HepG2 (cell line): ENCODE measurements at regions not wholly inside any gene's neighbourhood (a gene's known extent, or its start where the extent isn't known, plus 50 kb on each side); places are given as distances from the start of the nearest gene placed in this dataset.

Experiments used
- ATAC-seq: fragments of 200-7000 bp; cut with Tn5 transposase; 3 replicates; pipeline ENCODE4 v1.9.1; 2020; ENCODE audit warnings: mild to moderate bottlenecking, moderate library complexity
- BruUV-seq: library from RNA; stranded (reverse); fragments of 400-500 nt; replicated peaks from 2 replicates; lab custom pipeline; 2021; lab: Mats Ljungman, UMichigan
- CTCF ChIA-PET: fragments of 300-600 bp; formaldehyde crosslinking; extraction: SDS; loops from one replicate; lab custom pipeline; 2021; ENCODE audit warnings: low total read pairs, inconsistent platforms, low intra/inter-chr PET ratio; lab: Yijun Ruan, JAX
- POLR2A ChIA-PET: fragments of 350-600 bp; sonication (Branson Sonifier 250); formaldehyde crosslinking; loops from one replicate; lab custom pipeline; 2020; ENCODE audit warnings: antibody characterized with exemption, inconsistent platforms; lab: Yijun Ruan, JAX
- DNase-seq: peaks from one replicate; pipeline ENCODE4 v3.0.0-alpha.2; 2015; ENCODE audit warnings: low spot score
- FAIRE-seq: peaks from 3 replicates; lab custom pipeline; 2011; peaks lifted over from hg19 to GRCh38; lab: Jason Lieb, UNC
- H2AFZ ChIP-seq: one replicate; pipeline ENCODE4 v1.6.1; 2011; ENCODE audit warnings: low read length, inconsistent platforms
- H3K27ac ChIP-seq: fragments of 300-600 bp; 3 replicates; pipeline ENCODE4 v1.8.0; 2011; ENCODE audit warnings: mixed run types, mild to moderate bottlenecking, mixed read lengths, low read length, inconsistent platforms; ENCODE audit not compliant: insufficient read depth; ENCODE audit errors: extremely low read length
- H3K27me3 ChIP-seq, 2 experiments: fragments of 200-600 bp in 1 of 2; 2 replicates in 1 of 2; 3 replicates in 1 of 2; pipeline versions ENCODE4 v1.6.0 to v1.8.0; 2011; ENCODE audit warnings: low read length in 2 of 2, mild to moderate bottlenecking in 2 of 2, moderate library complexity in 2 of 2, inconsistent platforms in 1 of 2; ENCODE audit not compliant: insufficient read depth in 2 of 2, control insufficient read depth in 1 of 2
- H3K36me3 ChIP-seq, 2 experiments: fragments of 200-600 bp in 1 of 2; replicated peaks in 1 of 2; 2 replicates in 1 of 2; 3 replicates in 1 of 2; pipeline versions ENCODE4 v1.5.1 to v1.8.0; 2011; ENCODE audit warnings: low read length in 2 of 2, inconsistent platforms in 1 of 2; ENCODE audit not compliant: insufficient read depth in 2 of 2, control insufficient read depth in 1 of 2
- H3K4me1 ChIP-seq: 2 replicates; pipeline ENCODE4 v1.5.1; 2012; ENCODE audit warnings: low read length, inconsistent platforms; ENCODE audit not compliant: insufficient read depth
- H3K4me2 ChIP-seq: 2 replicates; pipeline ENCODE4 v1.6.0; 2011; ENCODE audit warnings: low read depth, low read length, inconsistent platforms
- H3K4me3 ChIP-seq, 3 experiments: fragments of 200-600 bp in 1 of 3; sonication (generic), shearing (Covaris generic) in 1 of 3; replicated peaks in 1 of 3; 2 replicates each; pipeline ENCODE4 v1.5.1; 2011 to 2016; ENCODE audit warnings: low read length in 3 of 3, inconsistent platforms in 2 of 3, low read depth in 2 of 3, mild to moderate bottlenecking in 2 of 3, control low read depth in 1 of 3, mixed read lengths in 1 of 3; ENCODE audit not compliant: insufficient read depth in 1 of 3
- H3K79me2 ChIP-seq: one replicate; pipeline ENCODE4 v1.6.1; 2011; ENCODE audit warnings: low read length, inconsistent platforms; ENCODE audit not compliant: insufficient read depth
- H3K9ac ChIP-seq: 2 replicates; pipeline ENCODE4 v1.6.0; 2011; ENCODE audit warnings: mild to moderate bottlenecking, low read depth, low read length, inconsistent platforms; ENCODE audit not compliant: insufficient read depth
- H3K9me3 ChIP-seq: 2 replicates; pipeline ENCODE4 v1.5.1; 2012; ENCODE audit warnings: mild to moderate bottlenecking, low read length
- H4K20me1 ChIP-seq: 2 replicates; pipeline ENCODE4 v1.6.0; 2011; ENCODE audit warnings: inconsistent platforms, mild to moderate bottlenecking, low read length, moderate library complexity; ENCODE audit not compliant: insufficient read depth
- CREB1 ChIP-seq, 2 experiments: fragments of 450-650 bp in 1 of 2; IDR thresholded peaks; 2 replicates each; pipeline ENCODE4 v1.6.1; 2016 to 2017; ENCODE audit warnings: control low read depth in 1 of 2, mild to moderate bottlenecking in 1 of 2, missing compliant biosample characterization in 1 of 2, missing genetic modification characterization in 1 of 2
- PLRG1 ChIP-seq: fragments of 450-650 bp; conservative IDR thresholded peaks from 2 replicates; pipeline ENCODE4 v1.6.1; 2016
- RARG ChIP-seq: sonication (generic); formaldehyde crosslinking; IDR thresholded peaks from 2 replicates; pipeline ENCODE4 v1.4.0; 2020; ENCODE audit warnings: low read depth, mild to moderate bottlenecking, missing genetic modification reagents
- SP5 ChIP-seq: IDR thresholded peaks from 2 replicates; pipeline ENCODE4 v1.6.1; 2016; ENCODE audit warnings: low read depth, borderline replicate concordance
- ZNF232 ChIP-seq: sonication (generic); formaldehyde crosslinking; IDR thresholded peaks from 2 replicates; pipeline ENCODE4 v1.4.0; 2020; ENCODE audit warnings: missing genetic modification reagents, borderline replicate concordance
- ZNF263 ChIP-seq: sonication (generic); formaldehyde crosslinking; IDR thresholded peaks from 2 replicates; pipeline ENCODE4 v1.4.0; 2020; ENCODE audit warnings: missing genetic modification reagents
- ZSCAN25 ChIP-seq: sonication (generic); formaldehyde crosslinking; IDR thresholded peaks from 2 replicates; pipeline ENCODE4 v1.8.0; 2022; ENCODE audit warnings: mild to moderate bottlenecking, missing genetic modification reagents
- WGBS: methylation state at CpG from one replicate; pipeline ENCODE4 v1.1.6; 2017; ENCODE audit warnings: low lambda C conversion rate; 5-methylcytosine and 5-hydroxymethylcytosine counted together
- in situ Hi-C: cut with HindIII; loops from 2 replicates; pipeline ENCODE4 v1.10.0; 2017; ENCODE audit warnings: low pct_unique_long_range_greater_than_20kb; ENCODE audit not compliant: extremely low pct_ligation_motif_present
- intact Hi-C: fragments of 100-400 bp; cut with micrococcal nuclease; formaldehyde crosslinking; loops from one replicate; pipeline ENCODE4 v1.10.0; 2022; ENCODE audit not compliant: unreplicated experiment
- TF ChIP-seq, protein P1 (sequence below): sonication (generic); formaldehyde crosslinking; conservative IDR thresholded peaks from 2 replicates; pipeline ENCODE4 v1.8.0; 2022; ENCODE audit warnings: mild to moderate bottlenecking, moderate library complexity, missing genetic modification reagents
- TF ChIP-seq, protein P2 (sequence below): IDR thresholded peaks from 2 replicates; pipeline ENCODE4 v1.6.1; 2018; ENCODE audit warnings: missing genetic modification reagents

DNA sequence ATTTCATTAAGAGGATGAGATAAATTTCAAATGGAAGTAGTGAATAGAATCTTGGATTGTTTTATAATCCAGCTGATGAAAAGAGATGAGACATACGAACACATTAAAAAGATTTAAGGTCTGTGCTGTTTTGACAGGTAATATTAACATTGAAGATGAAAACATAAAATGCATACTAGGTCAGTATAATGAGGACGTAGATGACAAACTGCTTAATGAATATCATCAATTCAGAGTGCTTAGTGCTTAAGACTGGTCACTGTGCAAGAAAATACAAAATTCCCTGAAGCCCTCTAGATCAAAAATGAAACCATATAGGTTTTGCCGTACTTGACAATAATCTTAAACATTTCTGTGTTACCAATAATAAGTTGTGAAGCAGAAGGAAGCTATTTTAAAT lies 173.4 kb upstream of the THRB start:
- no peak for FAIRE-seq

More for the DNA sequence above, 173.4 kb upstream of the THRB start:
- no peaks in the 10 kb centered on the region for H4K20me1 ChIP-seq
- WGBS = 6% methylated on average over 3 of the region's 3 CpGs
- TF ChIP-seq, protein P1, sequence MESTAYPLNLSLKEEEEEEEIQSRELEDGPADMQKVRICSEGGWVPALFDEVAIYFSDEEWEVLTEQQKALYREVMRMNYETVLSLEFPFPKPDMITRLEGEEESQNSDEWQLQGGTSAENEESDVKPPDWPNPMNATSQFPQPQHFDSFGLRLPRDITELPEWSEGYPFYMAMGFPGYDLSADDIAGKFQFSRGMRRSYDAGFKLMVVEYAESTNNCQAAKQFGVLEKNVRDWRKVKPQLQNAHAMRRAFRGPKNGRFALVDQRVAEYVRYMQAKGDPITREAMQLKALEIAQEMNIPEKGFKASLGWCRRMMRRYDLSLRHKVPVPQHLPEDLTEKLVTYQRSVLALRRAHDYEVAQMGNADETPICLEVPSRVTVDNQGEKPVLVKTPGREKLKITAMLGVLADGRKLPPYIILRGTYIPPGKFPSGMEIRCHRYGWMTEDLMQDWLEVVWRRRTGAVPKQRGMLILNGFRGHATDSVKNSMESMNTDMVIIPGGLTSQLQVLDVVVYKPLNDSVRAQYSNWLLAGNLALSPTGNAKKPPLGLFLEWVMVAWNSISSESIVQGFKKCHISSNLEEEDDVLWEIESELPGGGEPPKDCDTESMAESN (CRISPR knock-in tag) = no peak
- TF ChIP-seq CREB1 (IDR thresholded peaks at IDR 0.05) (no peak), CREB1 (CRISPR knock-in tag; IDR thresholded peaks at IDR 0.05) (no peak), ZNF232 (CRISPR knock-in tag) (no peak), PLRG1 (no peak), ZNF263 (CRISPR knock-in tag) (no peak), ZSCAN25 (CRISPR knock-in tag) (no peak), SP5 (CRISPR knock-in tag) (no peak), RARG (CRISPR knock-in tag) (no peak)
- TF ChIP-seq, protein P2, sequence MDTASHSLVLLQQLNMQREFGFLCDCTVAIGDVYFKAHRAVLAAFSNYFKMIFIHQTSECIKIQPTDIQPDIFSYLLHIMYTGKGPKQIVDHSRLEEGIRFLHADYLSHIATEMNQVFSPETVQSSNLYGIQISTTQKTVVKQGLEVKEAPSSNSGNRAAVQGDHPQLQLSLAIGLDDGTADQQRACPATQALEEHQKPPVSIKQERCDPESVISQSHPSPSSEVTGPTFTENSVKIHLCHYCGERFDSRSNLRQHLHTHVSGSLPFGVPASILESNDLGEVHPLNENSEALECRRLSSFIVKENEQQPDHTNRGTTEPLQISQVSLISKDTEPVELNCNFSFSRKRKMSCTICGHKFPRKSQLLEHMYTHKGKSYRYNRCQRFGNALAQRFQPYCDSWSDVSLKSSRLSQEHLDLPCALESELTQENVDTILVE = no peak
- BruUV-seq = no TSS peak
- H3K9ac ChIP-seq = no peak overlapping the region
- CTCF ChIA-PET = no interaction called here
- no peak overlapping the region for H2AFZ ChIP-seq
- no peaks in the 10 kb centered on the region for H3K27me3 ChIP-seq
- H3K4me3 ChIP-seq = no peak overlapping the region
- no peaks in the 10 kb centered on the region for H3K79me2 ChIP-seq
- POLR2A ChIA-PET = no interaction called here
- in situ Hi-C loops = no loop called here
- intact Hi-C loops = no loop called here
- ATAC-seq (no peak), DNase-seq (no peak)
- H3K4me2 ChIP-seq = no peak overlapping the region
- peaks cover 5% of the 10 kb centered on the region for H3K4me1 ChIP-seq
- no peaks in the 10 kb centered on the region for H3K36me3 ChIP-seq
- no peak overlapping the region for H3K27ac ChIP-seq
- no peaks in the 10 kb centered on the region for H3K9me3 ChIP-seq
